D721Med (cell line): ENCODE measurements at regions not wholly inside any gene's neighbourhood (a gene's known extent, or its start where the extent isn't known, plus 50 kb on each side); places are given as distances from the start of the nearest gene placed in this dataset.

Experiments used
- DNase-seq: peaks from one replicate; pipeline ENCODE4 v3.0.0; 2011; ENCODE audit warnings: low spot score; ENCODE audit not compliant: insufficient read length
- FAIRE-seq: peaks from 2 replicates; lab custom pipeline; 2011; peaks lifted over from hg19 to GRCh38; lab: Jason Lieb, UNC
- CTCF ChIP-seq: IDR thresholded peaks from 2 replicates; pipeline ENCODE4 v1.5.1; 2012; ENCODE audit warnings: mild to moderate bottlenecking, control low read depth; ENCODE audit not compliant: insufficient read depth; ENCODE audit errors: missing control alignments

- DNase-seq (no peak), FAIRE-seq (no peak)
- no peak for TF ChIP-seq CTCF
These were observed 163.2 kb upstream of the ZNF32 start for GRCh38 chr10:43811871-43812270.

GRCh38 chr10:43809211-43809930 lies 160.7 kb upstream of the ZNF32 start:
- FAIRE-seq, result no peak
- TF ChIP-seq CTCF, result no peak
- no peak for DNase-seq

GRCh38 chr10:43808136-43808535 lies 159.5 kb upstream of the ZNF32 start:
- FAIRE-seq (no peak), DNase-seq (no peak)
- TF ChIP-seq CTCF, result no peak

GRCh38 chr10:43806831-43807640 lies 158.4 kb upstream of the ZNF32 start:
- DNase-seq (no peak), FAIRE-seq (no peak)
- TF ChIP-seq CTCF, result no peak

- TF ChIP-seq CTCF, result no peak
- FAIRE-seq, result no peak
- no peak for DNase-seq
These were observed 155.1 kb upstream of the ZNF32 start for GRCh38 chr10:43803791-43804190.

GRCh38 chr10:43802988-43803696 lies 154.5 kb upstream of the ZNF32 start:
- FAIRE-seq, result no peak

More at GRCh38 chr10:43802988-43803696, 154.5 kb upstream of the ZNF32 start:
- TF ChIP-seq CTCF, result no peak
- no peak for DNase-seq
